NB4 (cell line): ENCODE measurements at regions not wholly inside any gene's neighbourhood (a gene's known extent, or its start where the extent isn't known, plus 50 kb on each side); places are given as distances from the start of the nearest gene placed in this dataset.

Source experiments
- DNase-seq: peaks from one replicate; pipeline ENCODE4 v3.0.0; 2010; ENCODE audit warnings: low read depth
- H3K4me3 ChIP-seq: one replicate; pipeline ENCODE4 v1.5.1; 2011; ENCODE audit warnings: mild to moderate bottlenecking, low read depth, low read length, moderate library complexity
- MYC ChIP-seq: IDR thresholded peaks from 2 replicates; pipeline ENCODE4 v1.6.1; 2011; ENCODE audit warnings: low read depth, low read length
- POLR2A ChIP-seq: IDR thresholded peaks from 2 replicates; pipeline ENCODE4 v1.6.1; 2011; ENCODE audit warnings: mild to moderate bottlenecking; ENCODE audit not compliant: insufficient read length; ENCODE audit errors: extremely low read depth
- TF ChIP-seq, protein P1 (sequence below): IDR thresholded peaks from 2 replicates; pipeline ENCODE4 v1.6.1; 2011; ENCODE audit warnings: low read depth, low read length
- TF ChIP-seq, protein P2 (sequence below): IDR thresholded peaks from one replicate; pipeline ENCODE4 v1.5.1; 2012; ENCODE audit warnings: low read depth, low read length

GRCh38 chr4:145352438-145353145 is 129.1 kb upstream of the SMAD1 start:
- no peak overlapping the region for H3K4me3 ChIP-seq
- TF ChIP-seq, protein P1, sequence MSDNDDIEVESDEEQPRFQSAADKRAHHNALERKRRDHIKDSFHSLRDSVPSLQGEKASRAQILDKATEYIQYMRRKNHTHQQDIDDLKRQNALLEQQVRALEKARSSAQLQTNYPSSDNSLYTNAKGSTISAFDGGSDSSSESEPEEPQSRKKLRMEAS, result no peak
- TF ChIP-seq, protein P2, sequence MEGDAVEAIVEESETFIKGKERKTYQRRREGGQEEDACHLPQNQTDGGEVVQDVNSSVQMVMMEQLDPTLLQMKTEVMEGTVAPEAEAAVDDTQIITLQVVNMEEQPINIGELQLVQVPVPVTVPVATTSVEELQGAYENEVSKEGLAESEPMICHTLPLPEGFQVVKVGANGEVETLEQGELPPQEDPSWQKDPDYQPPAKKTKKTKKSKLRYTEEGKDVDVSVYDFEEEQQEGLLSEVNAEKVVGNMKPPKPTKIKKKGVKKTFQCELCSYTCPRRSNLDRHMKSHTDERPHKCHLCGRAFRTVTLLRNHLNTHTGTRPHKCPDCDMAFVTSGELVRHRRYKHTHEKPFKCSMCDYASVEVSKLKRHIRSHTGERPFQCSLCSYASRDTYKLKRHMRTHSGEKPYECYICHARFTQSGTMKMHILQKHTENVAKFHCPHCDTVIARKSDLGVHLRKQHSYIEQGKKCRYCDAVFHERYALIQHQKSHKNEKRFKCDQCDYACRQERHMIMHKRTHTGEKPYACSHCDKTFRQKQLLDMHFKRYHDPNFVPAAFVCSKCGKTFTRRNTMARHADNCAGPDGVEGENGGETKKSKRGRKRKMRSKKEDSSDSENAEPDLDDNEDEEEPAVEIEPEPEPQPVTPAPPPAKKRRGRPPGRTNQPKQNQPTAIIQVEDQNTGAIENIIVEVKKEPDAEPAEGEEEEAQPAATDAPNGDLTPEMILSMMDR, result no peak
- no peak for DNase-seq

GRCh38 chr4:145351922-145352321 is 129.7 kb upstream of the SMAD1 start:
- no peak for TF ChIP-seq POLR2A
- TF ChIP-seq, protein P1, result no peak
- TF ChIP-seq, protein P2, result no peak
- TF ChIP-seq MYC, result no peak
- no peak overlapping the region for H3K4me3 ChIP-seq
- DNase-seq, result no peak

DNA sequence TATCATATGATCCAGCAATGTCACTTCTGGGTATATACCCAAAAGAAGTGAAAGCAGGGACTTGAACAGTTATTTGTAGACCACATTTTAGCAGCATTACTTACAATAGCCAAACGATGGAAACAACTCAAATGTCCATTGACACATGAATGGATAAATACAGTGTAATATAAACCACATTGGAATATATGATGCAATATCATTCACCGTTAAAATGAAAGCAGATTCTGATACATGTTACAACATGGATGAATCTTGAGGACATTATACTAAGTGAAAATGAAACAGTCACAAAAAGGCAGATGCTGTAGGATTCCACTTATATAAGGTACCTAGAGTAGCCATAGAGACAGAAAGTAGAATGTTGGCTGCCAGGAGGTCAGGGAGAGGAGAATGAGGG is 130.5 kb upstream of the SMAD1 start:
- H3K4me3 ChIP-seq, result no peak overlapping the region
- no peak for DNase-seq
- TF ChIP-seq POLR2A (no peak), MYC (no peak)
- TF ChIP-seq, protein P2, result no peak
- TF ChIP-seq, protein P1, result no peak

DNA sequence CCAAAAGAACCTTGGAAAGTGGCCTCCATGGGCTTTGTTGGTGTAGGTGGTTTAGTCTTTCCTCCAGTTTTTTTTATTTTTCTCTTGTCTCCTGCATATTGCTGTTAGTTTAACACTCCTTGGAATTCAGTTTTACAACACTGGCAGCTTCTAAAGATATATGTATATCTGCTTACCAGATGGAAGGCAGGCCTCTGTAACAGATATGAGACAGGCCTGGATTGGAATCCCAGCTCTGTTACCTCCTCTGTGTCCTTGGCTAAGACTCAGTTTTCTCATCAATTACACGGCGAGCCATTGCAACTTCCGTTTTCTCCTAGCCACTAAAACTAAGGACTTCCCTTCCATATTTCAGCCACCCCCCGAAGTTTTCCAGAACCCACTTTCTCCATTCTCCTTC is 133.4 kb upstream of the SMAD1 start:
- no peak overlapping the region for H3K4me3 ChIP-seq
- TF ChIP-seq POLR2A (no peak), MYC (no peak)
- TF ChIP-seq, protein P2, result no peak
- TF ChIP-seq, protein P1, result no peak
- no peak for DNase-seq

DNA sequence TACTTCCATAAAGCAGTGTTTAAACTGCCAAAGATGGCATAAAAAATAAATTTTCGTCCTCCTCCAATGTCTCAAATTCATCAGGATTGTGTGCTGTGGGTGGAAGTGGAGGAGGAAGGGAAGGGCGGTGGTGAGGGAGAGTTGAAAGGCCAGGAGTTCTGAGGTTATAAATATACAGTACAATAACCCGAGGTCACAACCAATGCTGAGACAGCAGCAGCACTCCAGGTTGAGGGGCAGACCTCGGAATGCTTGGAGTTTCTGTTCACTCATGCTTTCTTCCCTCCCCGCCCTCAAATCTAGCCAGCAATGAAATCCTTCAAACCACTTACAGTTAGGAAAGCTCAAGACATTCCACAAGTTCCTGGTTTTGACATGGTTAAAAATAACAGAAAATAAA is 134.0 kb upstream of the SMAD1 start:
- H3K4me3 ChIP-seq, result no peak overlapping the region
- TF ChIP-seq MYC (no peak), POLR2A (no peak)
- TF ChIP-seq, protein P1, result no peak
- TF ChIP-seq, protein P2, result no peak
- DNase-seq, result no peak
